ENCODE measurements at regions not wholly inside any gene's neighbourhood (a gene's known extent, or its start where the extent isn't known, plus 50 kb on each side); places are given as distances from the start of the nearest gene placed in this dataset.

DNA sequence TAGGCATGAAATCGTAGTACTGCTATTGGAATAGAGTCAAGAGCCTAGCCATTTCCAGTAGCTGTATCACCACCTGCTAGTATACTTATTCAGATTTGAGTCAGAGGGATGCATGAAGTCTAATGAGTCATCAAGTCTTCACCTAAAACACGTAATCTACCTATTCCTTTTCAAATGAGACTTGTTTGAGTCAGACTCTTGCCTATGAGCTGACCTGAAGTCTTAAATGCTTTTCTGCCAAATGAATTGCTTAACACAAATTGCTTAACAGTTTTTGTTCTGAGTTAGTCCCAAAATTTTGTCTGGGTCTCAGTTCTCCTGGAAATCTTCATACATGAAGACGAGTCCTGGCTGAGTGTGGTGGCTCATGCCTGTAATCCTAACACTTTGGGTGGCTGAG lies 165.2 kb downstream of the GNAT3 start:
- no peak overlapping the region for H2AFZ ChIP-seq (ENCODE audit: low read depth, low read length)
- no peaks in the 10 kb centered on the region for H3K9me1 ChIP-seq (replicated peaks; ENCODE audit: control insufficient read depth, extremely low read depth, insufficient read depth, low read length)
- H3K36me3 ChIP-seq (ENCODE audit: control insufficient read depth in 2 of 2, extremely low read depth in 1 of 2, insufficient read depth in 2 of 2, low read length in 2 of 2), result no peaks in the 10 kb centered on the region
- no peaks in the 10 kb centered on the region for H3K27me3 ChIP-seq (ENCODE audit: control insufficient read depth in 2 of 2, insufficient read depth in 2 of 2, low read length in 2 of 2)
- no peaks in the 10 kb centered on the region for H3K9me3 ChIP-seq (replicated peaks; ENCODE audit: control insufficient read depth, insufficient read depth, low read length)
- DNase-seq (ENCODE audit: low read depth, low spot score) (no peak), FAIRE-seq (no peak)
- H3K9ac ChIP-seq (replicated peaks; ENCODE audit: extremely low read depth, insufficient read depth, low read length), result no peak overlapping the region
- no peak overlapping the region for H3K4me3 ChIP-seq (replicated peaks in 1 of 3; ENCODE audit: insufficient read depth in 1 of 3, low read depth in 1 of 3, low read length in 3 of 3)
- H4K20me1 ChIP-seq (replicated peaks; ENCODE audit: control insufficient read depth, extremely low read depth, insufficient read depth, low read length), result no peaks in the 10 kb centered on the region
- H3K79me2 ChIP-seq (ENCODE audit: control insufficient read depth, insufficient read depth, low read length), result no peaks in the 10 kb centered on the region
- H3K4me2 ChIP-seq (ENCODE audit: insufficient read depth, low read length), result no peak overlapping the region
- H3K27ac ChIP-seq (ENCODE audit: insufficient read depth, low read depth, low read length), result no peak overlapping the region
- intact Hi-C loops (cut with micrococcal nuclease) (loop anchor here (1.0 kb wide), 1 partner anchor 10 kb away; no protein-coding TSS in a partner anchor), dilution Hi-C loops (cut with MboI; ENCODE audit: extremely low pct_ligation_motif_present, low sequenced_read_pairs) (no loop called here)
- BruUV-seq (replicated peaks), result no TSS peak
- TF ChIP-seq EZH2 (IDR thresholded peaks at IDR 0.05; ENCODE audit: borderline replicate concordance, low read depth, low read length, severe bottlenecking), result no peak
- no peak for TF ChIP-seq MAX (IDR thresholded peaks at IDR 0.05; ENCODE audit: insufficient read depth, insufficient read length)
- TF ChIP-seq JUN (IDR thresholded peaks at IDR 0.05; ENCODE audit: borderline replicate concordance, insufficient read depth, insufficient read length, low read depth), result peak; percentile 14
- CTCF ChIA-PET, result interaction anchor here (1.9 kb wide), 1 partner anchor 14 kb away, joined by 4 read pairs; no protein-coding TSS in a partner anchor
- H3K4me1 ChIP-seq (ENCODE audit: control insufficient read depth, extremely low read depth, insufficient read depth, low read length), result no peaks in the 10 kb centered on the region
- POLR2A ChIA-PET, result no interaction called here

GRCh38 chr7:80335511-80336231 lies 176.2 kb downstream of the GNAT3 start:
- Histone ChIP-seq H3K27me3 (ENCODE audit: control insufficient read depth in 2 of 2, insufficient read depth in 2 of 2, low read length in 2 of 2) (no peaks in the 10 kb centered on the region), H3K4me3 (replicated peaks in 1 of 3; ENCODE audit: insufficient read depth in 1 of 3, low read depth in 1 of 3, low read length in 3 of 3) (no peak overlapping the region), H3K36me3 (ENCODE audit: control insufficient read depth in 2 of 2, extremely low read depth in 1 of 2, insufficient read depth in 2 of 2, low read length in 2 of 2) (no peaks in the 10 kb centered on the region), H3K27ac (ENCODE audit: insufficient read depth, low read depth, low read length) (no peak overlapping the region), H3K9me3 (replicated peaks; ENCODE audit: control insufficient read depth, insufficient read depth, low read length) (no peaks in the 10 kb centered on the region), H4K20me1 (replicated peaks; ENCODE audit: control insufficient read depth, extremely low read depth, insufficient read depth, low read length) (no peaks in the 10 kb centered on the region), H3K4me1 (ENCODE audit: control insufficient read depth, extremely low read depth, insufficient read depth, low read length) (peaks cover 10% of the 10 kb centered on the region), H3K4me2 (ENCODE audit: insufficient read depth, low read length) (peak overlapping the region; percentile 32), H3K9ac (replicated peaks; ENCODE audit: extremely low read depth, insufficient read depth, low read length) (no peak overlapping the region), H3K79me2 (ENCODE audit: control insufficient read depth, insufficient read depth, low read length) (no peaks in the 10 kb centered on the region), H3K9me1 (replicated peaks; ENCODE audit: control insufficient read depth, extremely low read depth, insufficient read depth, low read length) (no peaks in the 10 kb centered on the region), H2AFZ (ENCODE audit: low read depth, low read length) (peak overlapping the region; percentile 9)
- intact Hi-C loops (cut with micrococcal nuclease) (loop anchor here (1.0 kb wide), 2 partner anchors 8 to 29 kb away; no protein-coding TSS in a partner anchor), dilution Hi-C loops (cut with MboI; ENCODE audit: extremely low pct_ligation_motif_present, low sequenced_read_pairs) (no loop called here)
- POLR2A ChIA-PET, result no interaction called here
- TF ChIP-seq POLR2A (IDR thresholded peaks at IDR 0.05; ENCODE audit: low read depth, low read length) (no peak), GATA2 (IDR thresholded peaks at IDR 0.05; ENCODE audit: insufficient read depth, insufficient read length, low read depth, low read length) (peak; percentile 52)
- CTCF ChIA-PET, result interaction anchor here (1.5 to 2.1 kb wide), 3 partner anchors 9 to 56 kb away, joined by 3 to 10 read pairs (median 9); no protein-coding TSS in a partner anchor
- FAIRE-seq, result peak; percentile 57
- peak; percentile 83 for DNase-seq (ENCODE audit: low read depth, low spot score)
- no TSS peak for BruUV-seq (replicated peaks)

Measured in endothelial cell of umbilical vein (primary cell).